GM12878 (cell line): ENCODE measurements at regions not wholly inside any gene's neighbourhood (a gene's known extent, or its start where the extent isn't known, plus 50 kb on each side); places are given as distances from the start of the nearest gene placed in this dataset.

Experiments
- ATAC-seq: fragments of 200-7000 bp; cut with Tn5 transposase; 3 replicates; pipeline ENCODE4 v1.9.1; 2020; ENCODE audit warnings: mild to moderate bottlenecking, moderate library complexity
- BruUV-seq: library from RNA; stranded (reverse); fragments of 400-500 nt; replicated peaks from 2 replicates; lab custom pipeline; 2021; lab: Mats Ljungman, UMichigan
- CTCF ChIA-PET: fragments of 300-600 bp; sonication (Branson Sonifier 250); formaldehyde crosslinking; extraction: SDS; loops from one replicate; lab custom pipeline; 2021; ENCODE audit warnings: inconsistent platforms; lab: Yijun Ruan, JAX
- POLR2A ChIA-PET: fragments of 350-600 bp; formaldehyde crosslinking; extraction: SDS; loops from one replicate; lab custom pipeline; 2021; ENCODE audit warnings: inconsistent platforms; lab: Charles Lee
- RAD21 ChIA-PET: fragments of 300-600 bp; sonication (Branson Sonifier 250); formaldehyde crosslinking; loops from one replicate; lab custom pipeline; 2023; ENCODE audit warnings: antibody characterized with exemption; ENCODE audit not compliant: unreplicated experiment; lab: Charles Lee
- SMC1A ChIA-PET: fragments of 300-600 bp; sonication (Branson Sonifier 250); formaldehyde crosslinking; loops from one replicate; lab custom pipeline; 2023; ENCODE audit not compliant: unreplicated experiment, uncharacterized antibody; lab: Charles Lee
- DNase-seq: peaks from one replicate; pipeline ENCODE4 v3.0.0-alpha.2; 2011; ENCODE audit warnings: low read depth, low spot score
- FAIRE-seq: peaks from 3 replicates; lab custom pipeline; 2011; peaks lifted over from hg19 to GRCh38; lab: Jason Lieb, UNC
- H2AFZ ChIP-seq: 2 replicates; pipeline ENCODE4 v1.6.0; 2011; ENCODE audit warnings: low read depth, low read length, control low read depth; ENCODE audit not compliant: control insufficient read depth
- H3K27ac ChIP-seq: 2 replicates; pipeline ENCODE4 v1.5.1; 2011; ENCODE audit warnings: control low read depth; ENCODE audit not compliant: control insufficient read depth, insufficient read depth
- H3K27me3 ChIP-seq, 2 experiments: replicated peaks in 1 of 2; 2 replicates each; pipeline versions ENCODE4 v1.6.0 to v1.6.1; 2011; ENCODE audit warnings: low read length in 1 of 2; ENCODE audit not compliant: control insufficient read depth in 2 of 2, insufficient read depth in 2 of 2
- H3K36me3 ChIP-seq, 2 experiments: 2 replicates each; pipeline ENCODE4 v1.5.1; 2011; ENCODE audit warnings: low read length in 1 of 2; ENCODE audit not compliant: control insufficient read depth in 2 of 2, insufficient read depth in 2 of 2
- H3K4me1 ChIP-seq: 2 replicates; pipeline ENCODE4 v1.6.1; 2011; ENCODE audit warnings: mild to moderate bottlenecking, low read length, moderate library complexity, mixed read lengths; ENCODE audit not compliant: control insufficient read depth, insufficient read depth
- H3K4me2 ChIP-seq: 2 replicates; pipeline ENCODE4 v1.6.0; 2011; ENCODE audit warnings: control low read depth; ENCODE audit not compliant: control insufficient read depth, insufficient read depth
- H3K4me3 ChIP-seq: fragments of 200-600 bp; sonication (generic); 2 replicates; pipeline ENCODE4 v1.5.1; 2016
- H3K79me2 ChIP-seq: 2 replicates; pipeline ENCODE4 v1.6.0; 2011; ENCODE audit warnings: low read length; ENCODE audit not compliant: control insufficient read depth, insufficient read depth
- H3K9ac ChIP-seq: 2 replicates; pipeline ENCODE4 v1.8.0; 2011; ENCODE audit warnings: low read length, control low read depth, mixed read lengths; ENCODE audit not compliant: control insufficient read depth, insufficient read depth
- H3K9me3 ChIP-seq: replicated peaks from 3 replicates; pipeline ENCODE4 v1.5.1; 2011; ENCODE audit warnings: mild to moderate bottlenecking, low read length; ENCODE audit not compliant: control insufficient read depth, insufficient read depth
- H4K20me1 ChIP-seq: 2 replicates; pipeline ENCODE4 v1.6.0; 2011; ENCODE audit not compliant: control insufficient read depth, insufficient read depth
- CEBPZ ChIP-seq: fragments of 150-350 bp; IDR thresholded peaks from 2 replicates; pipeline ENCODE4 v1.6.1; 2016; ENCODE audit warnings: low read depth, low read length
- CREM ChIP-seq: IDR thresholded peaks from 2 replicates; pipeline ENCODE4 v1.6.1; 2014; ENCODE audit warnings: antibody characterized with exemption, low read depth
- EED ChIP-seq: sonication (generic); IDR thresholded peaks from 2 replicates; pipeline ENCODE4 v1.6.1; 2016; ENCODE audit warnings: antibody characterized with exemption, low read depth
- JUNB ChIP-seq: IDR thresholded peaks from 2 replicates; pipeline ENCODE4 v1.6.1; 2016; ENCODE audit warnings: antibody characterized with exemption, mild to moderate bottlenecking
- JUND ChIP-seq: IDR thresholded peaks from 2 replicates; pipeline ENCODE4 v1.6.1; 2012; ENCODE audit warnings: low read depth, mild to moderate bottlenecking, low read length, improper control_type of control experiment, moderate library complexity
- KAT2A ChIP-seq: conservative IDR thresholded peaks from 2 replicates; pipeline ENCODE4 v1.6.1; 2011; ENCODE audit warnings: low read depth, low read length; ENCODE audit not compliant: control insufficient read depth
- SMAD5 ChIP-seq: IDR thresholded peaks from 2 replicates; pipeline ENCODE4 v1.6.1; 2016; ENCODE audit warnings: antibody characterized with exemption, low read depth
- SMARCA5 ChIP-seq: fragments of 450-650 bp; IDR thresholded peaks from 2 replicates; pipeline ENCODE4 v1.6.1; 2017; ENCODE audit warnings: mild to moderate bottlenecking
- SMC3 ChIP-seq: IDR thresholded peaks from 2 replicates; pipeline ENCODE4 v1.6.1; 2011; ENCODE audit warnings: low read length, improper control_type of control experiment, borderline replicate concordance
- SP1 ChIP-seq: IDR thresholded peaks from one replicate; pipeline ENCODE4 v1.6.1; 2011; ENCODE audit warnings: low read depth, low read length
- STAT3 ChIP-seq: IDR thresholded peaks from 2 replicates; pipeline ENCODE4 v1.6.1; 2011; ENCODE audit warnings: low read depth, low read length, improper control_type of control experiment
- SUPT20H ChIP-seq: IDR thresholded peaks from 2 replicates; pipeline ENCODE4 v1.6.1; 2011; ENCODE audit warnings: low read depth, mild to moderate bottlenecking, low read length, moderate library complexity, borderline replicate concordance; ENCODE audit not compliant: control insufficient read depth
- WGBS: methylation state at CpG from one replicate; pipeline ENCODE4 v1.1.6; 2016; ENCODE audit warnings: low lambda C conversion rate; ENCODE audit not compliant: insufficient replicate concordance, insufficient coverage; ENCODE audit errors: missing lambda C conversion rate; 5-methylcytosine and 5-hydroxymethylcytosine counted together
- in situ Hi-C: fragments of 300-500 bp; cut with MboI; formaldehyde crosslinking; loops from 9 replicates; pipeline ENCODE4 v1.14.3; 2018; ENCODE audit warnings: mixed read lengths
- intact Hi-C: fragments of 100-400 bp; cut with micrococcal nuclease; formaldehyde crosslinking; loops from one replicate; pipeline ENCODE4 v1.14.2; 2022; ENCODE audit not compliant: unreplicated experiment
- TF ChIP-seq, protein P1 (sequence below): IDR thresholded peaks from 2 replicates; pipeline ENCODE4 v1.6.1; 2011; ENCODE audit warnings: low read depth, low read length, improper control_type of control experiment, borderline replicate concordance
- TF ChIP-seq, protein P2 (sequence below): IDR thresholded peaks from 2 replicates; pipeline ENCODE4 v1.6.1; 2011; ENCODE audit warnings: low read depth, mild to moderate bottlenecking, low read length, moderate library complexity, borderline replicate concordance; ENCODE audit errors: extremely low read depth
- TF ChIP-seq, protein P3 (sequence below): fragments of 450-650 bp; IDR thresholded peaks from 2 replicates; pipeline ENCODE4 v1.6.1; 2016; ENCODE audit warnings: mild to moderate bottlenecking

DNA sequence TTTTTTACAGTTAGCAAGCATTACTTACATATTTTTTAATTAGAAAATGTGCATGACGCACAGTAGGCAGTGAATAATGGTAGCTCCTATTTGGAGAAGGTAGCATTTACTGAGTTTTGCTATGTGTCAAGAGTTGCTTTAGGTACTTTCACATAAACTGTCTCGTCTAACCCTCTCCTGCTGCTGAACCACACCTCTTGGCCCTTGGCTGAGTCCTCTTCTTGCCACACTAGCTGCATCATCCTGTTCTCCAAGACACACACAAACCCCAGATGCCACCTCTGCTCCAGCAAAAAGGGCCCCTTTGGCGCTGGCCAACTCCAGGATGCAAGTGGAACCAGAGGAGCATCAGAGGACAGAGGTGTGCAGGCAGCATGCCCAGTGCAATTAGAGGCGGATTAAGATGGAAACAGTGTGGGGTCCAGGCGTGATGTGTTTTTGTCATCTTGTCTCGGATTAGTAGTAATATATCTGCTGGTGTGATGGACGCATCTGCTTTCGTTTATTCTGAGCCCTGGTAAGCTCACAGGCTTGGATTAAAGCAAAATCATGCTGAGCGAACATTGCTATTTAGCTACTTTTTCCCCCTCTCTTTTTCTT lies 367.0 kb upstream of the CADM1 start (continued):
- TF ChIP-seq, protein P1, sequence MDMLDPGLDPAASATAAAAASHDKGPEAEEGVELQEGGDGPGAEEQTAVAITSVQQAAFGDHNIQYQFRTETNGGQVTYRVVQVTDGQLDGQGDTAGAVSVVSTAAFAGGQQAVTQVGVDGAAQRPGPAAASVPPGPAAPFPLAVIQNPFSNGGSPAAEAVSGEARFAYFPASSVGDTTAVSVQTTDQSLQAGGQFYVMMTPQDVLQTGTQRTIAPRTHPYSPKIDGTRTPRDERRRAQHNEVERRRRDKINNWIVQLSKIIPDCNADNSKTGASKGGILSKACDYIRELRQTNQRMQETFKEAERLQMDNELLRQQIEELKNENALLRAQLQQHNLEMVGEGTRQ = no peak

DNA sequence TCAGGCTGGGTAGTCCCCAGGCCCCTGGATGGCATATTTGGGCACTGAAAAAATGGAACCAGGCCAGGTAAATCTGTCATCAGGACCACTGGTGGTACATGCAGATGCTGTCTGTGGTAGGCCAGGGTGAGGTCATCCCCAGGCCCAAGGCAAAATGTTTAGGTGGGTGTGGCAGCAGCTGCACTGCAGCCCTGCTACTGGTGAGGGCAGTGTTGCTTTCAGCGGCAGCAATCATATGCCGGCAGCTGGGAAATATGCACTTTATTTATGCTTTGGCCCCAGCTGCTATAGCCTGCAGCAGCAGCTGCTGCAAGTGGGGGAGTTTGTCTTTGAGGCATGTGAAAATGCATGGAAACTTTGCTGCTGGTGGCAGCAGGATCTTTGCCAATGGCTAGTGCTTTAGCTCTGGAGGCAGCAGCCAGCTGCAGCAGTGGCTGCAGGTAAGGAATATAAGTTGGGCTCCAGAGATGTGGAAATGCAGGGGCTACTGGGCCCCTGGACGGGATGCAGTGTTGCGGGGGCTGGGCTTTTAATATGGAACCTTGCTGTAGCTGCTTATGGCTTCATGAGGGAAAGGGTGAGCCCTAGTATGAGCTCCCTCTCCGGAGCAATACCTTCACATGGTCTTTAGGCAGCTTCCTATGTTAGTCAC lies 365.7 kb upstream of the CADM1 start:
- Histone ChIP-seq H3K27me3 (no peaks in the 10 kb centered on the region), H3K36me3 (no peaks in the 10 kb centered on the region), H2AFZ (no peak overlapping the region), H3K79me2 (no peaks in the 10 kb centered on the region), H3K4me3 (no peak overlapping the region), H3K27ac (no peak overlapping the region), H4K20me1 (no peaks in the 10 kb centered on the region), H3K9ac (no peak overlapping the region), H3K9me3 (no peaks in the 10 kb centered on the region; the same call in 2 of the 3 replicates), H3K4me1 (peaks cover 49% of the 10 kb centered on the region), H3K4me2 (peak overlapping the region; percentile 15; the same call in 1 of the 2 replicates)
- DNase-seq (peak; percentile 51), FAIRE-seq (no peak), ATAC-seq (peak; percentile 87)
- ChIA-PET RAD21 (interaction anchor here (0.6 to 9.5 kb wide), 14 partner anchors 36 to 279 kb away, joined by 3 to 198 read pairs (median 7); no protein-coding TSS in a partner anchor), CTCF (interaction anchor here (0.6 to 7.3 kb wide), 25 partner anchors 12 to 667 kb away, joined by 3 to 99 read pairs (median 4); no protein-coding TSS in a partner anchor), SMC1A (interaction anchor here (0.5 to 10.2 kb wide), 16 partner anchors 23 to 217 kb away, joined by 3 to 325 read pairs (median 4); no protein-coding TSS in a partner anchor), POLR2A (interaction anchor here (1.1 to 7.5 kb wide), 3 partner anchors 14 to 204 kb away, joined by 3 to 122 read pairs (median 5); no protein-coding TSS in a partner anchor)
- 56% methylated on average over 5 of the region's 5 CpGs for WGBS
- in situ Hi-C loops = no loop called here
- BruUV-seq = no TSS peak
- intact Hi-C loops = loop anchor here (2.0 to 10.0 kb wide), 4 partner anchors 49 to 405 kb away; no protein-coding TSS in a partner anchor
- TF ChIP-seq EED = peak; percentile 51; the same call in 1 of the 2 replicates
- TF ChIP-seq, protein P2, sequence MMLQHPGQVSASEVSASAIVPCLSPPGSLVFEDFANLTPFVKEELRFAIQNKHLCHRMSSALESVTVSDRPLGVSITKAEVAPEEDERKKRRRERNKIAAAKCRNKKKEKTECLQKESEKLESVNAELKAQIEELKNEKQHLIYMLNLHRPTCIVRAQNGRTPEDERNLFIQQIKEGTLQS = no peak
- no peak for TF ChIP-seq SMAD5
- peak; percentile 49; the same call in 1 of the 2 replicates for TF ChIP-seq JUND
- TF ChIP-seq CREM = peak; percentile 57; the same call in 1 of the 2 replicates
- 0 out of 2 replicates have a peak, but pooled peaks have one; percentile 22 for TF ChIP-seq JUNB
- TF ChIP-seq KAT2A = no peak
- peak; percentile 61; the same call in 1 of the 2 replicates for TF ChIP-seq SMARCA5
- TF ChIP-seq SP1 = no peak
- TF ChIP-seq, protein P3, sequence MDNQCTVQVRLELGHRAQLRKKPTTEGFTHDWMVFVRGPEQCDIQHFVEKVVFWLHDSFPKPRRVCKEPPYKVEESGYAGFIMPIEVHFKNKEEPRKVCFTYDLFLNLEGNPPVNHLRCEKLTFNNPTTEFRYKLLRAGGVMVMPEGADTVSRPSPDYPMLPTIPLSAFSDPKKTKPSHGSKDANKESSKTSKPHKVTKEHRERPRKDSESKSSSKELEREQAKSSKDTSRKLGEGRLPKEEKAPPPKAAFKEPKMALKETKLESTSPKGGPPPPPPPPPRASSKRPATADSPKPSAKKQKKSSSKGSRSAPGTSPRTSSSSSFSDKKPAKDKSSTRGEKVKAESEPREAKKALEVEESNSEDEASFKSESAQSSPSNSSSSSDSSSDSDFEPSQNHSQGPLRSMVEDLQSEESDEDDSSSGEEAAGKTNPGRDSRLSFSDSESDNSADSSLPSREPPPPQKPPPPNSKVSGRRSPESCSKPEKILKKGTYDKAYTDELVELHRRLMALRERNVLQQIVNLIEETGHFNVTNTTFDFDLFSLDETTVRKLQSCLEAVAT = no peak
- TF ChIP-seq STAT3 = no peak
- TF ChIP-seq SUPT20H = no peak
- no peak for TF ChIP-seq CEBPZ
- peak; percentile 88 for TF ChIP-seq SMC3
